ENCODE measurements at regions not wholly inside any gene's neighbourhood (a gene's known extent, or its start where the extent isn't known, plus 50 kb on each side); places are given as distances from the start of the nearest gene placed in this dataset.

GRCh38 chr14:71593966-71594365, 338.3 kb upstream of the RGS6 start:
- Histone ChIP-seq H3K9ac (no peak overlapping the region), H4K20me1 (ENCODE audit: insufficient read depth) (0 out of 2 replicates have a peak, but pooled peaks cover 4% of the 10 kb centered on the region), H3K4me3 (IDR thresholded peaks at IDR 0.05; ENCODE audit: insufficient read depth, low read depth, low read length) (no peak overlapping the region), H3K27ac (no peak overlapping the region), H3K4me2 (no peak overlapping the region), H3K27me3 (ENCODE audit: insufficient read depth, low read depth) (no peaks in the 10 kb centered on the region), H3K4me1 (ENCODE audit: low read depth, poor library complexity, severe bottlenecking) (peaks cover 42% of the 10 kb centered on the region), H3K36me3 (ENCODE audit: insufficient read depth) (no peaks in the 10 kb centered on the region), H3K79me2 (ENCODE audit: insufficient read depth, low read depth) (no peaks in the 10 kb centered on the region), H2AFZ (ENCODE audit: low read depth) (no peak overlapping the region)
- TF ChIP-seq CTCF (conservative IDR thresholded peaks at IDR 0.05; ENCODE audit: low read depth, low read length) = no peak

GRCh38 chr14:71594821-71595220, 337.4 kb upstream of the RGS6 start:
- H3K4me1 ChIP-seq (ENCODE audit: low read depth, poor library complexity, severe bottlenecking) = peaks cover 42% of the 10 kb centered on the region
- H3K4me2 ChIP-seq = peak overlapping the region; percentile 37; the same call in 1 of the 2 replicates
- H3K9ac ChIP-seq = no peak overlapping the region
- no peak overlapping the region for H3K27ac ChIP-seq
- no peaks in the 10 kb centered on the region for H3K79me2 ChIP-seq (ENCODE audit: insufficient read depth, low read depth)
- TF ChIP-seq CTCF (conservative IDR thresholded peaks at IDR 0.05; ENCODE audit: low read depth, low read length) = no peak
- H2AFZ ChIP-seq (ENCODE audit: low read depth) = no peak overlapping the region
- no peaks in the 10 kb centered on the region for H3K36me3 ChIP-seq (ENCODE audit: insufficient read depth)
- no peak overlapping the region for H3K4me3 ChIP-seq (IDR thresholded peaks at IDR 0.05; ENCODE audit: insufficient read depth, low read depth, low read length)
- 0 out of 2 replicates have a peak, but pooled peaks cover 4% of the 10 kb centered on the region for H4K20me1 ChIP-seq (ENCODE audit: insufficient read depth)
- H3K27me3 ChIP-seq (ENCODE audit: insufficient read depth, low read depth) = no peaks in the 10 kb centered on the region

GRCh38 chr14:71595441-71595840, 336.8 kb upstream of the RGS6 start:
- H3K4me2 ChIP-seq = peak overlapping the region; percentile 37; the same call in 1 of the 2 replicates
- H3K27me3 ChIP-seq (ENCODE audit: insufficient read depth, low read depth) = no peaks in the 10 kb centered on the region
- H3K9ac ChIP-seq = no peak overlapping the region
- H3K4me1 ChIP-seq (ENCODE audit: low read depth, poor library complexity, severe bottlenecking) = peaks cover 42% of the 10 kb centered on the region
- H3K36me3 ChIP-seq (ENCODE audit: insufficient read depth) = no peaks in the 10 kb centered on the region
- no peak for TF ChIP-seq CTCF (conservative IDR thresholded peaks at IDR 0.05; ENCODE audit: low read depth, low read length)
- 0 out of 2 replicates have a peak, but pooled peaks cover 4% of the 10 kb centered on the region for H4K20me1 ChIP-seq (ENCODE audit: insufficient read depth)
- no peak overlapping the region for H3K4me3 ChIP-seq (IDR thresholded peaks at IDR 0.05; ENCODE audit: insufficient read depth, low read depth, low read length)
- H3K79me2 ChIP-seq (ENCODE audit: insufficient read depth, low read depth) = no peaks in the 10 kb centered on the region
- no peak overlapping the region for H3K27ac ChIP-seq
- no peak overlapping the region for H2AFZ ChIP-seq (ENCODE audit: low read depth)

GRCh38 chr14:71597287-71597920, 334.8 kb upstream of the RGS6 start:
- Histone ChIP-seq H3K79me2 (ENCODE audit: insufficient read depth, low read depth) (no peaks in the 10 kb centered on the region), H2AFZ (ENCODE audit: low read depth) (no peak overlapping the region), H3K4me2 (no peak overlapping the region), H3K4me3 (IDR thresholded peaks at IDR 0.05; ENCODE audit: insufficient read depth, low read depth, low read length) (no peak overlapping the region), H3K27ac (no peak overlapping the region), H3K4me1 (ENCODE audit: low read depth, poor library complexity, severe bottlenecking) (peaks cover 28% of the 10 kb centered on the region), H3K36me3 (ENCODE audit: insufficient read depth) (no peaks in the 10 kb centered on the region), H3K9ac (no peak overlapping the region), H4K20me1 (ENCODE audit: insufficient read depth) (0 out of 2 replicates have a peak, but pooled peaks cover 4% of the 10 kb centered on the region), H3K27me3 (ENCODE audit: insufficient read depth, low read depth) (no peaks in the 10 kb centered on the region)
- TF ChIP-seq CTCF (conservative IDR thresholded peaks at IDR 0.05; ENCODE audit: low read depth, low read length) = no peak
